H9 (cell line): ENCODE measurements at regions not wholly inside any gene's neighbourhood (a gene's known extent, or its start where the extent isn't known, plus 50 kb on each side); places are given as distances from the start of the nearest gene placed in this dataset.

Experiments used
- DNase-seq: peaks from one replicate; pipeline ENCODE4 v3.0.0-alpha.2; 2017
- H2AFZ ChIP-seq: one replicate; pipeline ENCODE4 v1.6.1; 2013; ENCODE audit warnings: mild to moderate bottlenecking, low read length, control low read depth, moderate library complexity
- H2AK5ac ChIP-seq: 2 replicates; pipeline ENCODE4 v1.6.1; 2013; ENCODE audit warnings: low read length, control low read depth, mixed read lengths; ENCODE audit not compliant: insufficient read length
- H2BK120ac ChIP-seq: one replicate; pipeline ENCODE4 v1.6.1; 2013; ENCODE audit warnings: low read depth, mild to moderate bottlenecking, low read length, control low read depth, inconsistent platforms; ENCODE audit not compliant: poor library complexity, severe bottlenecking
- H2BK12ac ChIP-seq: 2 replicates; pipeline ENCODE4 v1.6.1; 2013; ENCODE audit warnings: low read length, control low read depth, mixed read lengths, low read depth; ENCODE audit not compliant: insufficient read length
- H2BK15ac ChIP-seq: 2 replicates; pipeline ENCODE4 v1.6.1; 2013; ENCODE audit warnings: low read depth, low read length, control low read depth
- H2BK20ac ChIP-seq: one replicate; pipeline ENCODE4 v1.6.1; 2013; ENCODE audit warnings: low read depth, mild to moderate bottlenecking, low read length, control low read depth, inconsistent platforms; ENCODE audit not compliant: poor library complexity, severe bottlenecking
- H2BK5ac ChIP-seq: 2 replicates; pipeline ENCODE4 v1.6.1; 2013; ENCODE audit warnings: low read length, control low read depth, mixed read lengths; ENCODE audit not compliant: insufficient read length
- H3K14ac ChIP-seq: 2 replicates; pipeline ENCODE4 v1.6.1; 2013; ENCODE audit warnings: low read length, control low read depth; ENCODE audit not compliant: insufficient read depth
- H3K18ac ChIP-seq: 2 replicates; pipeline ENCODE4 v1.6.1; 2013; ENCODE audit warnings: low read depth, mild to moderate bottlenecking, mixed read lengths, low read length, control low read depth; ENCODE audit not compliant: insufficient read length
- H3K23ac ChIP-seq: 2 replicates; pipeline ENCODE4 v1.6.1; 2013; ENCODE audit warnings: low read length, control low read depth, mixed read lengths, low read depth; ENCODE audit not compliant: insufficient read length
- H3K23me2 ChIP-seq: 2 replicates; pipeline ENCODE4 v1.6.1; 2013; ENCODE audit warnings: low read depth, mild to moderate bottlenecking, mixed read lengths, low read length, control low read depth; ENCODE audit not compliant: insufficient read length, poor library complexity, severe bottlenecking
- H3K27ac ChIP-seq: 2 replicates; pipeline ENCODE4 v1.5.1; 2013; ENCODE audit warnings: low read length, control low read depth, mixed read lengths, low read depth; ENCODE audit not compliant: insufficient read length
- H3K27me3 ChIP-seq: 2 replicates; pipeline ENCODE4 v1.6.1; 2013; ENCODE audit warnings: low read length, control low read depth, inconsistent platforms; ENCODE audit not compliant: insufficient read depth
- H3K4ac ChIP-seq: 2 replicates; pipeline ENCODE4 v1.6.1; 2013; ENCODE audit warnings: low read depth, mild to moderate bottlenecking, control low read depth, inconsistent platforms, low read length, moderate library complexity
- H3K4me1 ChIP-seq: 2 replicates; pipeline ENCODE4 v1.6.1; 2013; ENCODE audit warnings: low read length, control low read depth, inconsistent platforms; ENCODE audit not compliant: insufficient read depth
- H3K4me2 ChIP-seq: 2 replicates; pipeline ENCODE4 v1.6.1; 2013; ENCODE audit warnings: low read length, control low read depth, mixed read lengths; ENCODE audit not compliant: insufficient read length, insufficient read depth
- H3K56ac ChIP-seq: 2 replicates; pipeline ENCODE4 v1.6.1; 2013; ENCODE audit warnings: low read depth, mild to moderate bottlenecking, mixed read lengths, low read length, control low read depth; ENCODE audit not compliant: insufficient read length
- H3K79me1 ChIP-seq: 2 replicates; pipeline ENCODE4 v1.6.1; 2013; ENCODE audit warnings: low read depth, mild to moderate bottlenecking, moderate library complexity, low read length, control low read depth, inconsistent platforms; ENCODE audit not compliant: insufficient read depth, poor library complexity, severe bottlenecking
- H3K79me2 ChIP-seq: 2 replicates; pipeline ENCODE4 v1.6.1; 2013; ENCODE audit warnings: low read length, control low read depth, inconsistent platforms; ENCODE audit not compliant: insufficient read depth
- H3K9ac ChIP-seq: 2 replicates; pipeline ENCODE4 v1.6.1; 2013; ENCODE audit warnings: low read length, control low read depth, mixed read lengths; ENCODE audit not compliant: insufficient read length; ENCODE audit errors: extremely low read depth
- H3K9me3 ChIP-seq: one replicate; pipeline ENCODE4 v1.6.1; 2013; ENCODE audit warnings: low read depth, low read length, inconsistent platforms; ENCODE audit not compliant: control insufficient read depth
- H3T11ph ChIP-seq: one replicate; pipeline ENCODE4 v1.6.1; 2013; ENCODE audit warnings: mild to moderate bottlenecking, low read length, control low read depth, inconsistent platforms
- H4K20me1 ChIP-seq: one replicate; pipeline ENCODE4 v1.6.1; 2013; ENCODE audit not compliant: control insufficient read depth, insufficient read length, insufficient read depth
- H4K5ac ChIP-seq: 2 replicates; pipeline ENCODE4 v1.6.1; 2013; ENCODE audit warnings: low read depth, mild to moderate bottlenecking, mixed read lengths, low read length, control low read depth; ENCODE audit not compliant: insufficient read length
- H4K8ac ChIP-seq: replicated peaks from 2 replicates; pipeline ENCODE4 v1.6.1; 2013; ENCODE audit warnings: low read length, control low read depth, mixed read lengths, low read depth; ENCODE audit not compliant: insufficient read length
- H4K91ac ChIP-seq: 2 replicates; pipeline ENCODE4 v1.6.1; 2013; ENCODE audit warnings: low read depth, mild to moderate bottlenecking, moderate library complexity, mixed read lengths, low read length, control low read depth; ENCODE audit not compliant: insufficient read length
- H3K27ac Mint-ChIP-seq, 3 experiments: 2 replicates in 2 of 3; 3 replicates in 1 of 3; pipeline ENCODE4 v1.8.0; 2020 to 2021; ENCODE audit warnings: mixed read lengths in 3 of 3, mild to moderate bottlenecking in 1 of 3, moderate library complexity in 1 of 3
- H3K27me3 Mint-ChIP-seq: 2 replicates; pipeline ENCODE4 v1.8.0; 2021; ENCODE audit warnings: low read depth, mild to moderate bottlenecking, moderate library complexity, mixed read lengths
- H3K36me3 Mint-ChIP-seq, 3 experiments: 2 replicates in 2 of 3; 3 replicates in 1 of 3; pipeline ENCODE4 v1.8.0; 2020 to 2021; ENCODE audit warnings: low read depth in 3 of 3, mixed read lengths in 3 of 3; ENCODE audit not compliant: insufficient read depth in 1 of 3
- H3K4me1 Mint-ChIP-seq, 2 experiments: 2 replicates each; pipeline ENCODE4 v1.8.0; 2020; ENCODE audit warnings: mixed read lengths in 2 of 2
- H3K4me3 Mint-ChIP-seq, 2 experiments: 2 replicates in 1 of 2; 3 replicates in 1 of 2; pipeline ENCODE4 v1.8.0; 2020 to 2021; ENCODE audit warnings: mild to moderate bottlenecking in 2 of 2, mixed read lengths in 2 of 2, moderate library complexity in 1 of 2
- H3K9me3 Mint-ChIP-seq, 2 experiments: 2 replicates in 1 of 2; 3 replicates in 1 of 2; pipeline ENCODE4 v1.8.0; 2020; ENCODE audit warnings: mild to moderate bottlenecking in 2 of 2, mixed read lengths in 2 of 2, moderate library complexity in 1 of 2
- CTCF ChIP-seq: fragments of 200-600 bp; sonication (generic); conservative IDR thresholded peaks from 3 replicates; pipeline ENCODE4 v1.8.0; 2021; ENCODE audit warnings: antibody characterized with exemption, mild to moderate bottlenecking
- WGBS: extraction: QIAGEN DNeasy Blood & Tissue Kit; methylation state at CpG from one replicate; pipeline ENCODE4 v1.1.7; 2013; ENCODE audit warnings: missing lambda C conversion rate, low lambda C conversion rate, mixed read lengths; ENCODE audit not compliant: insufficient read length; ENCODE audit errors: extremely low coverage; 5-methylcytosine and 5-hydroxymethylcytosine counted together

GRCh38 chr3:35971686-35972085 is 332.4 kb downstream of the ARPP21 start:
- no peak overlapping the region for H3K18ac ChIP-seq
- H3K27ac Mint-ChIP-seq: no peak overlapping the region
- H2BK120ac ChIP-seq: no peak overlapping the region
- H2BK5ac ChIP-seq: no peak overlapping the region
- H2BK12ac ChIP-seq: no peak overlapping the region
- H3K36me3 Mint-ChIP-seq: no peaks in the 10 kb centered on the region
- TF ChIP-seq CTCF: no peak
- no peak overlapping the region for H4K91ac ChIP-seq
- H3K56ac ChIP-seq: no peak overlapping the region
- no peak overlapping the region for H3T11ph ChIP-seq
- no peak overlapping the region for H3K9ac ChIP-seq
- H2AFZ ChIP-seq: no peak overlapping the region
- no peak overlapping the region for H3K4me2 ChIP-seq
- H4K8ac ChIP-seq: no peak overlapping the region
- H3K9me3 Mint-ChIP-seq: no peaks in the 10 kb centered on the region; a peak in 3 of 5 replicates
- no peaks in the 10 kb centered on the region for H3K4me1 ChIP-seq
- no peak overlapping the region for H4K5ac ChIP-seq
- no peaks in the 10 kb centered on the region for H3K27me3 ChIP-seq
- H3K27me3 Mint-ChIP-seq: no peaks in the 10 kb centered on the region
- H2BK20ac ChIP-seq: no peak overlapping the region
- no CpG with 5 or more reads among the region's 1 CpG for WGBS
- no peak overlapping the region for H2AK5ac ChIP-seq
- no peaks in the 10 kb centered on the region for H3K23me2 ChIP-seq
- no peak overlapping the region for H3K4me3 Mint-ChIP-seq
- no peak for DNase-seq
- no peak overlapping the region for H3K14ac ChIP-seq
- H3K79me2 ChIP-seq: no peaks in the 10 kb centered on the region
- H3K79me1 ChIP-seq: no peaks in the 10 kb centered on the region
- no peaks in the 10 kb centered on the region for H4K20me1 ChIP-seq
- no peak overlapping the region for H2BK15ac ChIP-seq
- no peak overlapping the region for H3K27ac ChIP-seq
- H3K4me1 Mint-ChIP-seq: peaks cover 8 to 13% of the 10 kb centered on the region in 2 experiments; a peak in 3 of 4 replicates
- H3K4ac ChIP-seq: no peak overlapping the region
- H3K9me3 ChIP-seq: no peaks in the 10 kb centered on the region
- no peak overlapping the region for H3K23ac ChIP-seq
